ENCODE measurements at regions not wholly inside any gene's neighbourhood (a gene's known extent, or its start where the extent isn't known, plus 50 kb on each side); places are given as distances from the start of the nearest gene placed in this dataset.

DNA sequence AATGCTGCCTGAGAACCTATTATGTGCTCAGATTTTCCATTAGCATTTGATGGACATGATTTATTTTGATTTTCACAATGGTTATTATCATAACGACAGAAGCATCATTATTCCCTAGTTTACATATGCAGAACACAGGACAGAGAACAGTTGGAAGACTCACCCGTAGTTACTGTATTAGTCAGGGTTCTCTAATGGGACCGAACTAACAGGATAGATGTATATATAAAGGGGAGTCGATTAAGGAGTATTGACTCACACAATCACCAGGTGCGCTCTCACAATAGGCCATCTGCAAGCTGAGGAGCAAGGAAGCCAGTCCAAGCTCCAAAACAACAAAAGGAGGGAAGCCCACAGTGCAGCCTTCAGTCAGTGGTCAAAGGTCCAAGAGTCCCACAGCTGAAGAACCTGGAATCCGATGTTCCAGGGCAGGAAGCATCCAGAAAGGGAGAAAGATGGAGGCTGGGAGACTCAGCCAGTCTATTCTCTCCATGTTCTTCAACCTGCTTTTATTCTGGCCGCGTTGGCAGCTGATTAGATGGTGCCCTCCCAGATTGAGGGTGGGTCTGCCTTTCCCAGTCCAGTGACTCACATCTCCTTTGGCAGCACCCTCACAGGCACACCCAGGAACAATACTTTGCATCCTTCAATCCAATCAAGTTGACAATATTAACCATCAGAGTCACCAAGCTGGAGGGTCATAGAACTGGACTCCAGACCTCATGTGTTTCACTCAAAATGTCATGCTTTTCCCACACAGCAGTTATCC is 92.7 kb upstream of the XYLT1 start:
- Mint-ChIP-seq H3K4me1 (no peaks in the 10 kb centered on the region), H3K4me3 (no peak overlapping the region), H3K27me3 (peaks cover 33% of the 10 kb centered on the region), H3K27ac (no peak overlapping the region), H3K9me3 (ENCODE audit: insufficient read depth) (no peaks in the 10 kb centered on the region)
- 97% methylated on average over 4 of the region's 8 CpGs for WGBS (ENCODE audit: insufficient coverage)
- no peaks in the 10 kb centered on the region for H3K36me3 ChIP-seq (replicated peaks in 1 of 2; ENCODE audit: control extremely low read depth in 1 of 2, control insufficient read depth in 1 of 2, extremely low read depth in 1 of 2, insufficient read depth in 2 of 2, low read length in 1 of 2)
- CTCF ChIA-PET = no interaction called here
- intact Hi-C loops (cut with micrococcal nuclease) = no loop called here
- no peak overlapping the region for H3K27ac ChIP-seq (ENCODE audit: low read length in 2 of 2)
- POLR2A ChIA-PET = no interaction called here
- peaks cover 0 to 4% (median 0%) of the 10 kb centered on the region in 4 experiments for H3K27me3 ChIP-seq (replicated peaks in 1 of 4; ENCODE audit: control extremely low read depth in 1 of 4, control insufficient read depth in 3 of 4, insufficient read depth in 4 of 4, low read length in 3 of 4)
- H3K4me3 ChIP-seq (ENCODE audit: control extremely low read depth in 1 of 5, extremely low read depth in 1 of 5, insufficient read depth in 1 of 5, low read depth in 2 of 5, low read length in 4 of 5) = no peak overlapping the region
- H3K79me2 ChIP-seq (ENCODE audit: control insufficient read depth, insufficient read depth, low read length) = no peaks in the 10 kb centered on the region
- H3K9ac ChIP-seq (ENCODE audit: low read length) = no peak overlapping the region
- no peak for ATAC-seq (ENCODE audit: low read depth)
- no peak for DNase-seq
- no peak overlapping the region for H2AFZ ChIP-seq (ENCODE audit: insufficient read depth, low read depth, low read length, poor library complexity, severe bottlenecking)
- H4K20me1 ChIP-seq (ENCODE audit: control insufficient read depth, insufficient read depth, low read length, poor library complexity, severe bottlenecking) = no peaks in the 10 kb centered on the region
- no peak overlapping the region for H3K4me2 ChIP-seq (replicated peaks; ENCODE audit: low read depth, low read length, poor library complexity, severe bottlenecking)
- peaks cover 0 to 4% (median 3%) of the 10 kb centered on the region in 3 donors for H3K9me3 ChIP-seq (ENCODE audit: control extremely low read depth in 1 of 3, control insufficient read depth in 2 of 3, insufficient read depth in 1 of 3, low read length in 2 of 3)
- TF ChIP-seq EZH2 (IDR thresholded peaks at IDR 0.05; ENCODE audit: borderline replicate concordance, insufficient read depth, low read depth, low read length, poor library complexity, severe bottlenecking) = no peak
- no peak for TF ChIP-seq CTCF (IDR thresholded peaks at IDR 0.05)
- H3K4me1 ChIP-seq (ENCODE audit: control insufficient read depth in 2 of 2, insufficient read depth in 2 of 2, low read length in 2 of 2) = no peaks in the 10 kb centered on the region

DNA sequence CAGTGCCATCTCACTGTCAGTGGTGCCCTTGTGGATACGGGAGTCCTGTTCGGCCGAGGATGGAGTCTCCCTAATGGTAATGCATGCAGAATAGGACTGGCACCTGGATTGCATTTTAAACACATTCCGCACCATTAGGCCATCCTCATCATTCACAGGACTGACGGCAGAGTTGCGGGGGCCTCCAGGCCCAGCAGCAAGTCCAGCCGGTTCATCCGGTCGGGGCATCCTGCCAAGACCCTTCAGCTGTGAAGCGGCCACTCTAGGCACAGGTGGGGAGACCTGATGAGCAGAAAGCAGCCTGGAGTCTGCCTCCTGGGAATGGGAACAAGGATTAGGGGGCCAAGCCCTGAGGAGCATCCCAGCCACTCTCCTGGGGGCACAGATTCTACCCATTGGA is 90.3 kb upstream of the XYLT1 start:
- Histone ChIP-seq H3K36me3 (replicated peaks in 1 of 2; ENCODE audit: control extremely low read depth in 1 of 2, control insufficient read depth in 1 of 2, extremely low read depth in 1 of 2, insufficient read depth in 2 of 2, low read length in 1 of 2) (no peaks in the 10 kb centered on the region), H3K79me2 (ENCODE audit: control insufficient read depth, insufficient read depth, low read length) (no peaks in the 10 kb centered on the region), H3K9ac (ENCODE audit: low read length) (no peak overlapping the region), H3K4me1 (ENCODE audit: control insufficient read depth in 2 of 2, insufficient read depth in 2 of 2, low read length in 2 of 2) (no peaks in the 10 kb centered on the region), H3K27ac (ENCODE audit: low read length in 2 of 2) (no peak overlapping the region), H3K4me3 (ENCODE audit: control extremely low read depth in 1 of 5, extremely low read depth in 1 of 5, insufficient read depth in 1 of 5, low read depth in 2 of 5, low read length in 4 of 5) (no peak overlapping the region), H3K9me3 (ENCODE audit: control extremely low read depth in 1 of 3, control insufficient read depth in 2 of 3, insufficient read depth in 1 of 3, low read length in 2 of 3) (peaks cover 0 to 3% (median 2%) of the 10 kb centered on the region in 3 donors), H3K27me3 (replicated peaks in 1 of 4; ENCODE audit: control extremely low read depth in 1 of 4, control insufficient read depth in 3 of 4, insufficient read depth in 4 of 4, low read length in 3 of 4) (peaks cover 0 to 8% (median 0%) of the 10 kb centered on the region in 4 experiments), H4K20me1 (ENCODE audit: control insufficient read depth, insufficient read depth, low read length, poor library complexity, severe bottlenecking) (no peaks in the 10 kb centered on the region), H2AFZ (ENCODE audit: insufficient read depth, low read depth, low read length, poor library complexity, severe bottlenecking) (no peak overlapping the region), H3K4me2 (replicated peaks; ENCODE audit: low read depth, low read length, poor library complexity, severe bottlenecking) (no peak overlapping the region)
- POLR2A ChIA-PET = no interaction called here
- no peak for ATAC-seq (ENCODE audit: low read depth)
- DNase-seq = no peak
- CTCF ChIA-PET = interaction anchor here (1.0 to 1.3 kb wide), 2 partner anchors 18 to 304 kb away, joined by 3 to 4 read pairs; no protein-coding TSS in a partner anchor
- intact Hi-C loops (cut with micrococcal nuclease) = no loop called here
- no peaks in the 10 kb centered on the region for H3K4me1 Mint-ChIP-seq
- no peak overlapping the region for H3K4me3 Mint-ChIP-seq
- peaks cover 36% of the 10 kb centered on the region for H3K27me3 Mint-ChIP-seq
- H3K27ac Mint-ChIP-seq = no peak overlapping the region
- H3K9me3 Mint-ChIP-seq (ENCODE audit: insufficient read depth) = no peaks in the 10 kb centered on the region
- 95% methylated on average over 10 of the region's 10 CpGs for WGBS (ENCODE audit: insufficient coverage)
- TF ChIP-seq CTCF (IDR thresholded peaks at IDR 0.05) (no peak), EZH2 (IDR thresholded peaks at IDR 0.05; ENCODE audit: borderline replicate concordance, insufficient read depth, low read depth, low read length, poor library complexity, severe bottlenecking) (no peak)

All from B cell (primary cell).